ENCODE measurements at regions not wholly inside any gene's neighbourhood (a gene's known extent, or its start where the extent isn't known, plus 50 kb on each side); places are given as distances from the start of the nearest gene placed in this dataset.
"Not testable (repeated sequence)": the region's sequence is repeated elsewhere in the genome, so short reads cannot be mapped to it uniquely, and the experiment has no call there.

DNA sequence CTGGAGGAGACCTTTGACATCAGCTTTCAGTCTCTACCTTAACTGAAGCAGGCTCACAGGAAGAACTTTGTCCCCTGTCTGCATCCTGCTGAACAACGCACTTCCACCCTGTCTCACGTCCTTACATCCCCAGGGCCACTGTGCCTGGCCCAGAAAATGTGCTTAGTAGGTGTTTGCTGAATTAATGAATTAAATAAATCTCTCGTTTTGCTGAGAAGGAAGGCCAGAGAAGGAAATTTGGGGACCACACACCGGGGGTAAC, 54.3 kb upstream of the CREB3L1 start:
- DNase-seq = no peak

DNA sequence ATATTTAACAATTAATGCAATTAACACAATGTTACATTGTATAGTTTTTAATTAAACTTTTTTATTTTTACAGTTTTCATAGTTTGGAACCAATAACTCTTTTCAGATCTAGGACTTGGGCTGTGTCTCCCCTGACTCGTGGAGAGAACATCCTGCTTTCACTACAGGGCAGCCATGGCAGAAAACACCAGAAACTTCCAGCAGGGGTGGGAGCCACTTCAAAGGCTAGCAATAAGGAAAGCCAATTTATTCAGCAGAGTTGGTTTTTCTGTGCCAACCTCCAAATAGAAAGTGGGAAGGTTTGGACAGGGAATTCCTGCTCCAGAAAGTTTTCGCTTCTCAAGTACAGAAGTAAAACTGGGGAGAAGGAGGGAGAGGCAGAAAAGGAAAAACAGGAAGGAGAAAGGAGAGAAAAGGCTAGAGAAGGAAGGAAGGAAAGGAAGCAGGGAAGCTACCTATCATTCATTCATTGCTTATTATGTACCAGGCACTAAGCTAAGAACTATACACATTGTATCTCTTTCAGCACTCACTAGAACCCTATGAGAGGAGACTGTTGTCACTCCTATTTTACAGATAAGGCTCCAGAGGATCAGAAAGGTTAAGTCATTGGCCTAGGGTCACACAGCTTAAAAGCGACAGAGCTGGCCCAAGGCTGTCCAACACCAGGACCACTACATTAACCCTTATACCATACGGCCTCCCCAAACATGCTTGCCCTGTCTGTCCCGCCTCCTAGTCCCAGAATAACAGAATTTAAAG, 54.8 kb upstream of the CREB3L1 start:
- peak; percentile 36 for DNase-seq

DNA sequence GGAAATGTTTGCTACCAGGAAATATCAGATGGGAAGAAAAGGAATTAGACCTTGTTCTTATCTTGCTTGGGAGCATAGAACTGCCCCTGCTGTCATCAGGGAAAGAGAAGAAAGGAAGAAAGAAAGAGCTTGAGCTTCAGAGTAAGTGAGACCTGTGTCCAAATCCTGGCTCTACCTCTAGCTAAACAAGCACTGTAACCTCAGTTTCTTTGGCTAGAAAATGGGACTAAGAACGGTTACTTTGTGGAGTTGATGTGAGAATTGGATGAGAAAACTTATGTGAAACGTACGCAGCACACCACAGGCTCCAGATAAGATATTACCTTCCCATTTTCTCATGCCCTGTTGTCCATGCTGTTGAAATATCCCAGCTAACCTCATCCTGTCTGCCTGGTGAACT, 57.1 kb upstream of the CREB3L1 start:
- DNase-seq = no peak

DNA sequence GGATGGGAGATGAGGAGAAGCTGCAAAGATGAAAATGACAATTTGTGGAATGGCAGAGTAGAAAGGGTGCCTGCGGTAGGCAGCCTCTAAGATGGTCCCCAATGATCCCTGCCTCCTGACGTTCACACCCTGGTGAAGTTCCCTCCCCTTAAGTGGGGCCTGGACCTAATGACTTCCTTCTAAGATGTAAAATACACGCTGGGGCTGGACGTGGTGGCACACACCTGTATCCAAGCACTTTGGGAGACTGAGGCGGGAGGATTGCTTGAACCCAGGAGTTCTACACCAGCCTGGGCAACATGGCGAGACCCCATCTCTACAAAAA, 60.7 kb upstream of the CREB3L1 start:
- no peak for DNase-seq

DNA sequence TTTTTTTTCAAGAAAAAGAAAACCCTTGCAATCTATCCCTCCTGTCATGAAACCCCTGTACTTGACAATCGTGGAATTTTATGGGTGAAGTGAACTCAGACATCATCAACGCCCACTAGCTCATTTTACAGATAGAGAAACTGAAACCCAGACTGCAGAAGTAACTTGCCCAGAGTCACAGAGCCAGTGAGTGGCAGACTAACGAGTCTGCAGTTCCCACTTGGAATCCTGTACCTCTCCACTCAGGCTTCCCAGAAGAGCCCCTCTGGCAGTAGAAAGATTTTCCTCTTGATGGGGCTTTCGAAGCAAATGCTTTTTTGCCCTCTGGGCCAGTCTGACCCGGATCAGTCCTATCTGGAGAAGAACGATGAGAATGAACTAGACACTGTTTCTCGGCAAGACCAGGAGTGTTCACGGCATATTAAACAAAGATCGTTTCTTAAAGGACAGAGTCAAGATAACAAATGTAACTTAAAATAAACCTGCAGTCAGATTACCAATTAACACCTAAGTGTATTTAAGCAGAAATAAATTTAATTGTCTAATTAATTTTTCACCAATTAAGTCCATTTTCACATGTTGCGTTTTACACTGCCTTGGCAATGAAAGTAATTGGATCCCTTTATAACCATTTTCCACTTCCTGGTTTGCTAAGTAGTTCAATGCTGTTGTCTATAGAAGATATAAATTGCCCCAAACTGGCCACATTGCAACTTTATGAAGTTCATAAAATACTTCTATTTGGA, 61.3 kb upstream of the CREB3L1 start:
- peak; percentile 12 for DNase-seq

DNA sequence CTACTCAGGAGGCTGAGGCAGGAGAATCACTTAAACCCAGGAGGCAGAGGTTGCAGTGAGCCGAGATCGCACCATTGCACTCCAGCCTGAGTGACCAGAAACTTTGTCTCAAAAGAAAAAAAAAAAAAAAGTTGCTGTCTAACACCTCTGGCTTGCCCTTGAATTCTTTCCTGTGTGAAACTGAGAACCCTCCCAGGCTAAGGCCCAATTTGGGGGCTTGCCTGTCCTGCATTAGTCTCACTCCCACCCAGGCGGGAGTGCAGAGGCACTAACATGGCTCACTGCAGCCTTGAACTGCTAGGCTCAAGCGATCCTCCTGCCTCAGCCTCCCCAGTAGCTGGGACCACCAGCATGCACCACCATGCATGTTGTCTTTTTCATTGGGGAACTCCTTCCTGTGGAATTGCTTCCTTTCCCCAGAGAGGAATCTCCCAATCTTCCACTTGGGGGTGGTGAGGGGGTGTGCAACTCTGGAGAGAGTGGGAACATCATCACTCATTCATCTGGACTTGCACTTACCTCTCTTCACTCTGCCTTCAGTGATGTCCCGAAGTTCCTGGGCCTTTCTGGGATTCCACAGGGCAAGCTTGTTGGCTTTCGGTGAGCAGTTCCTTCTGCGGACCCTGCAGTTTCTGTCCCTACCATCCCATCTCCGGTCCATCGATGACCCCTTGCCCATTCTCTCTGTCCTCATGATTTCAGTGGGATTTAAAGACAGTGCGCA, 62.1 kb upstream of the CREB3L1 start:
- no peak for DNase-seq

DNA sequence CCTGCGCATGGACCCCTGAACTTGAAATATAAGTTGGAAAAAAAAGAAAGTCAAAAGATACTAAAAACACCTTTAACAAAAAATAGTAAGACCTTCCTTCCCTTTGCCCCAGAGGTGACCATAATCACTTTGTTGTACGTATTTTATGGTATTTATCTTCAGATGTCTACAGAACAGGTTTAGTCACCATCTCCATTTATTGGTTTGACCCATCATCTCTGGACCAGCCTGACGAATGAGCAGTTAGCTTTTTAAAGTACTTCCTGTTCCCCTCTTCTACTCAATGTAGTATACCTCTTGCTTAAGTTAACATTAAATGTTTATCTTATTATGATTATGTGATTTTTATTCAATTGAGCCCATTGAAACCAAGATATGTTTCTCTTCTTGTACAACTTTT, 64.7 kb upstream of the CREB3L1 start:
- no peak for DNase-seq

DNA sequence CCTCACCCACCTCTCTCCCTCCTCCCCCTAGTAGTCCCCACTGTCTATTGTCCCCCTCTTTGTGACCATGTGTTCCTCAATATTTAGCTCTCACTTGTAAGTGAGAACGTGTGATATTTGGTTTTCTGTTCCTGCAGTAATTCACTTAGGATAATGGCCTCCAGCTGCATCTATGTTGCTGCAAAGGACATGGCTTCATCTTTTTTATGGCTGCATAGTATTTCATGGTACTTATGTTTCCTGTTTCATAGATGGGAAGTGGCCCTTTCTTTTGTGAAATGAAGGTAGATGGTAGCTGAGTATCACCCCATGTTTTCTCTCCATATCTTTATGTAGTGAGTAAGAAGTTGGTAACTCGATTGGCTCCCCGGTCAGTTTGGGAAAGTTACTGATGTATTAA, 66.6 kb upstream of the CREB3L1 start:
- no peak for DNase-seq

DNA sequence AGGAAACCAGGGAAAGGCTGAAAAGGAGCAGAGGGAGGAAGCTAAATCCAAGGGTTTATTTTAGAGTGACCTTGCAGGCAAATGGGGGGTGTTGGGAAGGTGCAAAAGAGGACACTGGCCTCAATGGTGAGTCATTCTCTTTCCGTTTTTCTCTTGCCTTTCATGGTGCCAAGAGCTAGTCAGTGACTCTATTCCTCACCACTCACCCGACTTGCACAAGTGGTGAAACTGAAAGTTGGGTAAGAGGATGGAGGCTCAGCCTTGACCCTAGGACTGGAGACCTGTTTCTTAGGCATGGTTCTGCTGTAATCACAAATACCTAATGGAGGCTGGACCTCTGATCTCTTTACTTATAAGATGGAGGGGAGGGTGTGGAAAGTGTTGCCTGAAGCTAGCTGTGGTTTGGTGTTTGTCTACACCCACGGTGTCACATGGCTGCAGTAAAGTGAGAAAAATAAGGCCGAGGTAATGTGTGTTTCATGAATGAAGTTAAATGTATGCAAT, 67.3 kb upstream of the CREB3L1 start:
- no peak for DNase-seq

DNA sequence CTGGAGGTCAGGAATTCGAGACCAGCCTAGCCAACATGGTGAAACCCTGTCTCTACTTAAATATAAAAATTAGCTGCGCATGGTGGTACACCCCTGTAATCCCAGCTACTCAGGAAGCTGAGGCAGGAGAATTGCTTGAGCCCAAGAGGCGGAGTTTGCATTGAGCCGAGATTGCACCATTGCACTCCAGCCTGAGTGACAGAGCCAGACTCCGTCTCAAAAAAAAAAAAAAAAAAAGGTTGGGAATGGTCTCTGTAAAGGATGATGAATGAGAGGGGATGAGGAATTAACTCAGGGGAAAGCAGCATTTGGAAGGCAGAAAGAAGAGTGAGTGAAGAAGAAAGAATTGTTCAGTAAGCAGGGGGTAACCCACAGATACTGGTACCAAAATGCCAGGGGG, 67.8 kb upstream of the CREB3L1 start:
- DNase-seq = not testable (repeated sequence)

DNA sequence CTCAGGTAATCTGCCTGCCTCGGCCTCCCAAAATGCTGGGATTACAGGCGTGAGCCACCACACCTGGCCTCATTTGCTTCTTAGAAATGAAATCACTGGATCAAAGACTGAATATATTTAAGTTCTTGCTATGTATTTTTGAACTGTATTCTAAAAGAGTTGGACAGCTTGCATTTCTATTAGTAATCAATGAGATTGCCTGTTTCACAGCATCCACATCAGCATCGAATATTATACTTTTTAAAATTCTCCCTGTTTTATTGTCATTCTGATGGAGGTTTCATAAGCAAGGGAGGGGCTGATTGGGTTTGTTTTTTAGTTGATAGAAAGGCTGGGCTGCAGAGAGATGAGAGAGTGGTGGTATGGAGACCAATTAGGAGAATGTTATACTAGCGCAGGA, 68.7 kb upstream of the CREB3L1 start:
- no peak for DNase-seq

DNA sequence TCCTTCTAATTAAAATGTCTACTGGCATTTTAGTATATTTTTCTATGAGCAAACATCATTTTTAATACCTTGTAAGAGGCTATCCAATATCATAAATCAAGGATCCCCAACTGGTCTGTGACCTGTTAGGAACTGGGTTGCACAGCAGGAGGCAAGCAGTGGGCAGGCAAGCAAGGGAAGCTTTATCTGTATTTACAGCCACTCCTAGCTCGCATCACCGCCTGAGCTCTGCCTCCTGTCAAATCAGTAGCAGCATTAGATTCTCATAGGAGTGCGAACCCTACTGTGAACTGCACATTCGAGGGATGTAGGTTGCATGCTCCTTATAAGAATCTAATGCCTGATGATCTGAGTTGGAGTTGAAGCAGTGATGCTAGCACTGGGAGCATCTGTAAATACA, 70.2 kb upstream of the CREB3L1 start:
- peak; percentile 10 for DNase-seq

DNA sequence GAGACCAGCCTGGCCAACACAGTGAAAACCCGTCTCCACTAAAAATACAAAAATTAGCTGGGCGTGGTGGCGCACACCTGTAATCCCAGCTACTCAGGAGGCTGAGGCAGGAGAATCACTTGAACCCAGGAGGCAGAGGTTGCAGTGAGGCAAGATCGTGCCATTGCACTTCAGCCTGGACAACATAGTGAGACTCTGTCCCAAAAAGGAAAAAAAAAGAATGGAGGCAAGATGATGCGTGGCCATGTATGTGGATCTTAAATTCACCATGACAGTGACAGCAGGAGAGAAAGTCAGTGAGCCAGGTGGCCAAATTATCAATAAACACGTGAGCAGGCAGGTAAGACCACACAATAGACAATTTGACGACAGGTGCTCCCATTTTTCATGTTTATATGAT, 73.0 kb upstream of the CREB3L1 start:
- not testable (repeated sequence) for DNase-seq

DNA sequence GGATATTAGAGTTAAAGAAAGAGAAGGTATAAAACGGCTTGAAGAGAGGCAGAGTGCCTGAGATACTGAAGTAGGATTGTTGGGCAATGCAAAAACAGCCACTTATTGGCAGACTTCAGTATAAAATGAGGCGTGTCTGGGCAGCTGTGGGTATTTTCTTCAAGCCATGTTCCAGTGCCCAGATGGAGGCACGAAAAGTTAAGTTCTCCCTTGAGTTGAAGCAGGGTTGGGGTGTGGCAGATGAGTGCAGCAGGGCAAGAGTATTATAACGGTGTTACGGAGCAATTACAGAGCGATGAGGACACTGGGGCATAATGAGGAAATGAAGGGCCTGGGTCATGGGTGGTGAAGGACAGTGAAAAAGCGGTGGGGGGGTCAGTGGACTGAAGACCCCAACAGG, 73.7 kb upstream of the CREB3L1 start:
- no peak for DNase-seq

DNA sequence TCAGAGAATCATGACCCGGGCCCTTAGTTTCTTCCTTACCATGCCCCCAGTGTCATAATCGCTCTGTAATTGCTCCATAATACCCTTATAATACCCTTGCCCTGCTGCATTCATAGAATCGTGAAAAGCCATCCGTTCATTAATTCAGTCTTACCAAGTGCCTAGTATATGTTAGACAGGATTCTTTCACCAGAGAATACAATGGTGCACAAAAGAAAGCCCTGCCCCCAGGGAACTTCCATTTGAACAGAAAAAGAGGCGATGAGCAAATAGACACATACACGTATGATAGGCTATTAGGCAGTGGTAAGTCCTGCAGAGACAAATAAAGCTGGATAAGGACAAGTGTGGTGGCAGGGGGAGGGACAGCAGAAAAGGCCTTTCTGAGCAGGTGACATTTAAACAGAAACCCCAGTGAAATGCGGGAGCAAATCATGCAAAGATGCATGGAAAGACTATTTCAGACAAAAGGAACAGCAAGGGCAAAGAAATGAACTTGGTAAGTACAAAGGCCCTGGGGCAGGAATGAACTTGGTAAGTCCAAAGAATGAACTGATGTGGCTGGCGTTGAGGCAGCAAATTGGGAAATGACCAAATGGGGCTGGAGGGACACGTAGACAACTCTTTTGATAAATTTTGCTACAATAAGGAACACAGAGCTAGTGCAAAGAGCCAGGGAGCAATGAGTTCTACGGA, 74.6 kb upstream of the CREB3L1 start:
- DNase-seq = no peak

DNA sequence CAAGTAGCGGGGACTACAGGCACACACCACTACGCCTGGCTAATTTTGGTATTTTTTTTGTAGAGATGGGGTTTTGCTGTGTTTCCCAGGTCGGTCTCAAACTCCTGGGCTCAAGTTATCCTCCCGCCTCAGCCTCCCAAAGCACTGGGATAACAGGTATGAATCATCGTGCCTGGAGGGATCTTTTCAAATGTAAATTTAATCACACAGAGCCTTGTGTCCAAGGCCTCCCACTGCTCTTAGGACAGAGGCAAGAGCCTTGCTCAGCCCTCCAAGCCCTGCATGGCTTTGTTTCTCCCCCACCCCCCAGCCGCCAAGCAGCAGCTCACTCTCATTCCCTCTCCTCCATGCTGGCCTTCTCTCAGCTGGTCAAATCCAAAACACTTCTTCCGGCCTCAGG, 75.3 kb upstream of the CREB3L1 start:
- DNase-seq = peak; percentile 55

DNA sequence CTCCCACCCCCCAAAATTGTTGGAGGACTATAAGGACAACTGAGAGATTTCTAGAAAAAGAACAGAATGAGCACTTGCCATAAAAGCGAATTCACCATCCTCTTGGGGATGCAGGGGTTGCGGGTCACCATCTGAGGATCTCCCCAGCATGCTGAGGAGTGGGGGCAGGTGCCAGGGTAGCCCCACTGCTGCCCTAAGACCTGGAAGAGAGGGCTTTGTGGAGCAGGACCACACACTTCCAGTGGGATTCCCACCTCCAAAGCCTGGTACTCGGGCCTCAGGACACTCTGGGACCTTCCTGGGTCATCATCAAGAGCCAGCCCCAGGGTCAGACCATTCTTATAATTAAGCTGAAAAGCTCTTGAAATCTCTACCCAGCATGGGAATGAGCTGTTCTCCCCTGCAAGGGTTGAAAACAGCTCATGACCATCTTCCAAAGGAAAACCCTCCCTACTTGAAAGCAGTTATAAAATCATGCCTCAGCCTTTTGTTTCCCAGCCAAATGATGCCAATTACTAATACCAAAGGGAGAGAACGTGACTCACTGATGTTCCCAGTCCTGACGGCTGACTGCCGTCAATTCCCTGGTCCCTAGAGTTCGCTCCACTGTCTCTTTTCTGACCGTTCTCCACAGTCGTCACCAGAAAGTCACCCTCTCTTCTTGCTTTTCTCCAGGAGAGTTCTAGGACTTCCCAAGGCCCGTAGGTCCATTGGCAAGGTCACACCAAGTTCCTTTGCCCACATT, 76.8 kb upstream of the CREB3L1 start:
- DNase-seq = no peak

DNA sequence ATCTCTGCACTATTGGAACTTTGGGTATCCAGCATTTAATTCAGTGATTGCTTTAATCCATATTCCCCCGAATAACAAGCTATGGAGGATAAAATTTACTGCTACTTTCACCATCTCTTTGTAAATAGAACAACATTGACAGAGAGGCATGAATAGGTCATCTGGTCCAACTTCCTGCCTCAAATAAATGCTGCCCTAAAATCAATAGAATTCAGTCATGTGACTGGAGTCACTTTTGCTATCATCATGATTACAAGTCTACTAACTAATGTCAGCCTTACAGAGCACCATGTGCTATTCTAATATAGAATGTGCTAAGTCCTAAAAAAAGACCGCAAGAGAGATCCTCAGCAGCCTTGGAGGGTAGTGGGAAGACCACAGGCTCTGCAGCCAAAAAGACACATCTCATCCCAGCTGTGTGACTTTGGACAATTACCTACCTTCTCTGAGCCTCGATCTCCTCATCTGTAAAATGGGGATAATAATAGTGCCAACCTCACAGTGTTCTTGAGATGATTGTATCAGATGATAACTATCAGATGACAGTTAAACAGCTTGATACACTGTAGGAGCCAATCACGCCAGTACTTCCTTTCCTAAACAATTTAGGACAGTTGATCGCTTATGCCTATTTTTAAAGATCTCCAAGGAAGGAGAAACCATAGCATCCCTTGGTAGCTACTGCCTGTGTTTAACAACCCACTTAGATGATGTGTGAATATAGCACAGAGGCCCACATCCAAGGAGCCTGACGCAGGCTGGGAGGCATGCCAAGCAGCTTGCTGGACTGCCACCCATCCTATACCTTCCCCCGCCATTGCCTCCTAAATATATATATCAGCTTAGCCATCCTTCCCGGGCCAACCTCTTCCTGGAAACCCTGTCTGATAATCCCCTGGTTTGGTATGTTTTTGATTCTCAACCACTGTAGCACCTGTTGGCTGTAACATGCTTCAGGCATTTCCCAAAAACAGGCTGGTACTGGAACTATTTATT, 77.3 kb upstream of the PHF21A start:
- DNase-seq = no peak

DNA sequence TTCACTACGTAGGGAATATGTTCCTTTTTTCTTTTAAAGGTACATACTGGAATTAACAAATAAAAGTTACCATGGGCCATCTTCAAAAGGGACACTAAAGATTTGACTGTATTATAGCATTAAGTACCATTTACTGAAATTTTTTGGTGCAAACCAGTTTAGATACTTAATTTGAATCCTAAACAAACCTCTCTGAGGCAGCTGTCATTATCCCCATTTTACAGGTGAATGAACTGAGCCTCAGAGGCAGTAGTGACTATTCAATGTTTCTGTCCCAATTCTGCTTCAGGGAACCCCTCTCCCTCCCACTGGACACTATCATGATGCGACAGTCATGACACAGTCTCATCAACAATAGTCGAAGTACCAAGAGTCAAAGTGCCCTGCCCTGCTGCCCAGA, 76.2 kb upstream of the PHF21A start:
- no peak for DNase-seq

DNA sequence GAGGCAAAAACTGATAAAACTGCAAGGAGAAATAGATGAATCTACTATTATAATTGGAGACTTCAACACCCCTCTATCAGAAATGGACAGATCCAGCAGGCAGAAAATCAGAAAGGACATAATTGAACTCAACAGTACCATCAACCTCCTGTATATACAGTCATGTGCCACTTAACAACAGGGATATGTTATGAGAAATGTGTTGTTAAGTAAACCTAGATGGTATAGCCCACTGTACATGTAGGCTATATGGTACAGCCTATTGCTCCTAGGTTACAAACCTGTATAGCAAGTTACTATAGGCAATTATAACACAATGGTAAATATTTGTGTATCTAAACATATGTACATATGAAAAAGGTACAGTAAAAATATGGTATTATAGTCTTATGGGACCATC, 66.8 kb upstream of the PHF21A start:
- no peak for DNase-seq

DNA sequence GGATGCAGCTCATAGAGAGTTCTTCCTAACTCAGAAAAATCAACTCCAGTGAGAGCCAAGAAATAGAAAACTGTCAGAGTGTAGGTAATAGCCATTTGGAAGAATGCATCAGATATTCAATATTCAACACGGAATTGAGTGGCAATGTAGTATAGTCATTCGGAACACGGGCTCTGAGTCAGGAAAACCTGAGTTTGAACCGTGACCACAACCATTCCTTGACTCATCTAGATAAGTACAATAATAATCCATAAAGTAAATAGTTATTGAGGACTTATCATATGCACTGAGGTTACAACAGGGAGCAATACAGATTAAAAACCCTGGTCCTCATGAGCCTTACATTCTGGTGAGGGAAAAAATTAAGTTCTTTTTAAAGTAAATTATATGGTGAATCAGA, 62.6 kb upstream of the PHF21A start:
- DNase-seq = no peak
